Adrenal gland (tissue), 9 donors: ENCODE measurements at regions not wholly inside any gene's neighbourhood (a gene's known extent, or its start where the extent isn't known, plus 50 kb on each side); places are given as distances from the start of the nearest gene placed in this dataset.

Experiments
- DNase-seq, 7 donors: peaks; one replicate each; pipeline ENCODE4 v3.0.0-alpha.2; 2019 to 2020
- H3K27ac ChIP-seq, 5 donors: fragments of 200-600 bp; sonication (generic) in 4 of 5; 1 replicate in 3 of 5; 2 replicates in 2 of 5; pipeline versions ENCODE4 v1.5.1 to v1.8.0; 2016 to 2020; ENCODE audit warnings: mild to moderate bottlenecking in 1 of 5
- H3K27me3 ChIP-seq: fragments of 200-600 bp; 2 replicates; pipeline ENCODE4 v1.8.0; 2021
- H3K36me3 ChIP-seq, 2 donors: fragments of 200-600 bp; replicated peaks in 1 of 2; 1 replicate in 1 of 2; 2 replicates in 1 of 2; pipeline versions ENCODE4 v1.5.1 to v1.8.0; 2018 to 2022
- H3K4me1 ChIP-seq, 2 donors: fragments of 200-600 bp; replicated peaks in 1 of 2; 1 replicate in 1 of 2; 2 replicates in 1 of 2; pipeline versions ENCODE4 v1.5.1 to v1.8.0; 2018 to 2021
- H3K4me3 ChIP-seq, 4 donors: fragments of 200-600 bp; sonication (generic) in 3 of 4; one replicate each; pipeline ENCODE4 v1.5.1; 2016 to 2018
- H3K9me3 ChIP-seq, 3 donors: fragments of 200-600 bp; sonication (generic) in 1 of 3; replicated peaks in 1 of 3; 1 replicate in 2 of 3; 2 replicates in 1 of 3; pipeline versions ENCODE4 v1.5.1 to v1.8.0; 2016 to 2021
- CTCF ChIP-seq, 6 experiments: fragments of 450-650 bp in 4 of 6; fragments of 200-600 bp in 2 of 6; sonication (generic) in 1 of 6; IDR thresholded peaks; 1 replicate in 5 of 6; 2 replicates in 1 of 6; pipeline versions ENCODE4 v1.5.1 to v1.8.0; 2016 to 2021; ENCODE audit warnings: antibody characterized with exemption in 6 of 6, mild to moderate bottlenecking in 2 of 6, moderate library complexity in 1 of 6
- POLR2A ChIP-seq, 2 donors: fragments of 450-650 bp; IDR thresholded peaks; one replicate each; pipeline ENCODE4 v1.6.1; 2017; ENCODE audit warnings: antibody characterized with exemption in 2 of 2, mild to moderate bottlenecking in 2 of 2, moderate library complexity in 1 of 2
- WGBS, 4 donors: extraction: QIAGEN DNeasy Blood & Tissue Kit in 2 of 4; methylation state at CpG; one replicate each; pipeline versions ENCODE4 v1.1.5 to v1.1.7; 2013 to 2017; 5-methylcytosine and 5-hydroxymethylcytosine counted together
- intact Hi-C, 2 donors: fragments of 100-400 bp; cut with DNase I; formaldehyde crosslinking; loops; one replicate each; pipeline versions ENCODE4 v1.14.1 to v1.15.0; 2022 to 2023
- donor health status: healthy with polysubstance abuse.
- donor health status: Bipolar disorder and iron deficiency.
- donor health status: DM: yes; HTN: yes; CAD: no.
- donor health status: DM: no; HTN: no; CAD: no.
- donor health status: DM: no; HTN: no; CAD: no.

GRCh38 chr5:30891660-30892059 is 301.8 kb upstream of the CDH6 start:
- DNase-seq, result no peak
- no peaks in the 10 kb centered on the region for H3K27me3 ChIP-seq
- no peaks in the 10 kb centered on the region for H3K4me1 ChIP-seq
- TF ChIP-seq POLR2A (IDR thresholded peaks at IDR 0.05) (no peak), CTCF (IDR thresholded peaks at IDR 0.05) (no peak)
- intact Hi-C loops, result no loop called here
- no peaks in the 10 kb centered on the region for H3K36me3 ChIP-seq
- H3K4me3 ChIP-seq, result no peak overlapping the region
- no peaks in the 10 kb centered on the region for H3K9me3 ChIP-seq
- H3K27ac ChIP-seq, result no peak overlapping the region

- no peak for DNase-seq
- H3K27me3 ChIP-seq, result no peaks in the 10 kb centered on the region
- intact Hi-C loops, result no loop called here
- no peaks in the 10 kb centered on the region for H3K9me3 ChIP-seq
- TF ChIP-seq POLR2A (IDR thresholded peaks at IDR 0.05), result no peak
- no peak for TF ChIP-seq CTCF (IDR thresholded peaks at IDR 0.05)
- H3K36me3 ChIP-seq, result no peaks in the 10 kb centered on the region
- 30 to 80% (median 35%) methylated on average over 2 of the region's 2 CpGs for WGBS, 4 donors
- H3K4me3 ChIP-seq, result no peak overlapping the region
- no peaks in the 10 kb centered on the region for H3K4me1 ChIP-seq
- H3K27ac ChIP-seq, result no peak overlapping the region
Measured at GRCh38 chr5:30890377-30890776, 303.1 kb upstream of the CDH6 start.

GRCh38 chr5:30880514-30880913 is 313.0 kb upstream of the CDH6 start:
- H3K27ac ChIP-seq, result no peak overlapping the region
- H3K4me1 ChIP-seq, result no peaks in the 10 kb centered on the region
- no peak for TF ChIP-seq CTCF (IDR thresholded peaks at IDR 0.05)
- TF ChIP-seq POLR2A (IDR thresholded peaks at IDR 0.05), result no peak
- DNase-seq, result no peak
- no peak overlapping the region for H3K4me3 ChIP-seq
- no peaks in the 10 kb centered on the region for H3K27me3 ChIP-seq
- intact Hi-C loops, result no loop called here
- no peaks in the 10 kb centered on the region for H3K9me3 ChIP-seq
- 67 to 81% (median 71%) methylated on average over 3 of the region's 3 CpGs for WGBS, 4 donors
- no peaks in the 10 kb centered on the region for H3K36me3 ChIP-seq

GRCh38 chr5:30879887-30880286 is 313.6 kb upstream of the CDH6 start:
- no peaks in the 10 kb centered on the region for H3K27me3 ChIP-seq
- no peak overlapping the region for H3K4me3 ChIP-seq
- no peak overlapping the region for H3K27ac ChIP-seq
- WGBS, 4 donors, result 83 to 89% (median 86%) methylated on average over 2 of the region's 2 CpGs
- no peaks in the 10 kb centered on the region for H3K4me1 ChIP-seq
- DNase-seq, result no peak
- H3K36me3 ChIP-seq, result no peaks in the 10 kb centered on the region
- no peaks in the 10 kb centered on the region for H3K9me3 ChIP-seq
- intact Hi-C loops, result no loop called here
- TF ChIP-seq POLR2A (IDR thresholded peaks at IDR 0.05), result no peak
- no peak for TF ChIP-seq CTCF (IDR thresholded peaks at IDR 0.05)
